AG04450 (cell line): ENCODE measurements at regions not wholly inside any gene's neighbourhood (a gene's known extent, or its start where the extent isn't known, plus 50 kb on each side); places are given as distances from the start of the nearest gene placed in this dataset.

Experiments
- CTCF ChIA-PET: fragments of 300-600, 350-600 bp; formaldehyde crosslinking; extraction: SDS; loops from one replicate; lab custom pipeline; 2022; ENCODE audit warnings: antibody characterized with exemption, inconsistent platforms; lab: Charles Lee
- POLR2A ChIA-PET: fragments of 350-600 bp; formaldehyde crosslinking; extraction: SDS; loops from one replicate; lab custom pipeline; 2021; ENCODE audit warnings: antibody characterized with exemption, inconsistent platforms; lab: Yijun Ruan, JAX
- DNase-seq: peaks from one replicate; pipeline ENCODE4 v3.0.0-alpha.2; 2011; ENCODE audit warnings: low read depth, low spot score
- H3K27ac ChIP-seq: one replicate; pipeline ENCODE4 v1.5.1; 2012; ENCODE audit warnings: low read depth, low read length, control low read depth
- H3K27me3 ChIP-seq: one replicate; pipeline ENCODE4 v1.6.0; 2012; ENCODE audit warnings: low read length; ENCODE audit not compliant: control insufficient read depth, insufficient read depth
- H3K4me3 ChIP-seq: 2 replicates; pipeline ENCODE4 v1.5.1; 2011; ENCODE audit warnings: mild to moderate bottlenecking, low read depth, low read length, control low read depth
- H3K9me3 ChIP-seq: 2 replicates; pipeline ENCODE4 v1.5.1; 2012; ENCODE audit warnings: low read length; ENCODE audit not compliant: control insufficient read depth, insufficient read depth
- CTCF ChIP-seq: IDR thresholded peaks from 2 replicates; pipeline ENCODE4 v1.5.1; 2011; ENCODE audit warnings: low read depth, low read length, control low read depth, inconsistent platforms

- POLR2A ChIA-PET, result no interaction called here
- no peak for DNase-seq
- no peak overlapping the region for H3K4me3 ChIP-seq
- H3K9me3 ChIP-seq, result no peaks in the 10 kb centered on the region
- CTCF ChIA-PET, result interaction anchor here (0.6 kb wide), 1 partner anchor 1109 kb away, joined by 3 read pairs; no protein-coding TSS in a partner anchor
- H3K27ac ChIP-seq, result no peak overlapping the region
- no peaks in the 10 kb centered on the region for H3K27me3 ChIP-seq
- TF ChIP-seq CTCF, result no peak
Observed at GRCh38 chr10:33418301-33418700, 83.8 kb upstream of the NRP1 start.

GRCh38 chr10:33416691-33417090 is 82.2 kb upstream of the NRP1 start:
- ChIA-PET CTCF (interaction anchor here (1.4 kb wide), 1 partner anchor 9 kb away, joined by 3 read pairs; no protein-coding TSS in a partner anchor), POLR2A (no interaction called here)
- no peak for DNase-seq
- no peaks in the 10 kb centered on the region for H3K27me3 ChIP-seq
- TF ChIP-seq CTCF, result no peak
- no peak overlapping the region for H3K4me3 ChIP-seq
- no peak overlapping the region for H3K27ac ChIP-seq
- H3K9me3 ChIP-seq, result no peaks in the 10 kb centered on the region

GRCh38 chr10:33416209-33416608 is 81.7 kb upstream of the NRP1 start:
- ChIA-PET POLR2A (no interaction called here), CTCF (interaction anchor here (1.4 kb wide), 1 partner anchor 10 kb away, joined by 3 read pairs; no protein-coding TSS in a partner anchor)
- Histone ChIP-seq H3K27me3 (no peaks in the 10 kb centered on the region), H3K4me3 (no peak overlapping the region), H3K9me3 (no peaks in the 10 kb centered on the region), H3K27ac (no peak overlapping the region)
- DNase-seq, result no peak
- no peak for TF ChIP-seq CTCF

- POLR2A ChIA-PET, result no interaction called here
- CTCF ChIA-PET, result interaction anchor here (0.7 kb wide), 1 partner anchor 1224 kb away, joined by 3 read pairs; no protein-coding TSS in a partner anchor
Observed at GRCh38 chr10:33414841-33415240, 80.4 kb upstream of the NRP1 start.

More at GRCh38 chr10:33414841-33415240, 80.4 kb upstream of the NRP1 start:
- TF ChIP-seq CTCF, result no peak
- Histone ChIP-seq H3K27ac (no peak overlapping the region), H3K4me3 (no peak overlapping the region), H3K9me3 (no peaks in the 10 kb centered on the region), H3K27me3 (no peaks in the 10 kb centered on the region)
- no peak for DNase-seq
